Epidermal melanocyte (primary cell): ENCODE measurements at regions not wholly inside any gene's neighbourhood (a gene's known extent, or its start where the extent isn't known, plus 50 kb on each side); places are given as distances from the start of the nearest gene placed in this dataset.
"Not testable (repeated sequence)": the region's sequence is repeated elsewhere in the genome, so short reads cannot be mapped to it uniquely, and the experiment has no call there.

Experiments used
- DNase-seq: peaks from one replicate; pipeline ENCODE4 v3.0.0; 2011; ENCODE audit warnings: low spot score; ENCODE audit not compliant: insufficient read length

DNA sequence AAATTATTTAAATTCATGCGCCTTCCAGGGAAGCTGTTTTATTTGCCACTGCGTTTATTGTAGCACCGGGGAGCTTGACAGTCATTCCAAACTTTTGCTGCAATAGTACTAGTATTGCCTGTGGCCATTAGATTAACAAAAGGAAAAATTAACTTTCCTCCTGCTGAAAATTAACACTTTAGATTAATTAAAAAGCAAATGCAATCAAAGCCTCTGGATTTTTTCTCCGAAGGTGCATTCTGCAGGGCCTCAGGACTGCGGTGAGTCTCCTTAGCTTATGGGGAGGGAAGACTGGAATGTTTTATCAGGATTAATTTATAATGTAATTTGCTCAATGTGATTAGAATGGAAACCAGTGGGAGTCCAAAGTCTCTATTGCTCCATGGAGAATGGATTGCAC lies 456.4 kb upstream of the CFAP20DC start:
- DNase-seq = no peak

DNA sequence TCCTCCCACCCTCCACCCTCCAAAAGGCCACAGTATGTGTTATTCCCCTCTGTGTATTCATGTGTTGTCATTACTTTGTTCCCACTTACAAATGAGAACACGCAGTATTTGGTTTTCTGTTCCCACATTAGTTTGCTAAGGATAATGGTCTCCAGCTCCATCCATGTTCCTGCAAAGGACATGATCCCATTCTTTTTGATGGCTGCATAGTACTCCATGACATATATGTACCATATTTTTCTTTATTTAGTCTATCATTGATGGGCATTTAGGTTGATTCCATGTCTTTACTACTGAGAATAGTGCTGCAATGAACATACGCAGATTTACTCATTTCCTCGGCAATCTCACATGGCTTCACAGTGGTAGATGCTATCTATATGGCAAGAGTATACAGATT lies 453.6 kb upstream of the CFAP20DC start:
- DNase-seq = no peak

DNA sequence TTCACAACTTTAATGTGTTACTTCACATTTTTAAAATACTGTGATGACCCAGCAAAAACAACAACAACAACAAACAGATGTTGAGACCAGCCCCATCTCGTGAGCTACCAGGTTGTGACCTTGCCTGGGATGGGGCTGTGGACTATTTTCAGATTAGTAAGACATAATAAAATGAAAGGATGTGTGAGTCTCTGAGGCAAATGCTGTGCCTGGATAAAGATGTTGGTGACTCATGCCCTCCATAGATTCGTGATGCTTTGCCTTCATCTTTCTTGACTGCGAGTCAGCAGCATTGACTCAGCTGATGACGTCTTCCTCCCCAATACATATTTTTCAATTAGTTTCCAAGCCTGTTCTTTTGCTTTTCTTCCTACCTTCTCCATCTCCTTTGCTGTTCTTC lies 453.0 kb upstream of the CFAP20DC start:
- DNase-seq = no peak

DNA sequence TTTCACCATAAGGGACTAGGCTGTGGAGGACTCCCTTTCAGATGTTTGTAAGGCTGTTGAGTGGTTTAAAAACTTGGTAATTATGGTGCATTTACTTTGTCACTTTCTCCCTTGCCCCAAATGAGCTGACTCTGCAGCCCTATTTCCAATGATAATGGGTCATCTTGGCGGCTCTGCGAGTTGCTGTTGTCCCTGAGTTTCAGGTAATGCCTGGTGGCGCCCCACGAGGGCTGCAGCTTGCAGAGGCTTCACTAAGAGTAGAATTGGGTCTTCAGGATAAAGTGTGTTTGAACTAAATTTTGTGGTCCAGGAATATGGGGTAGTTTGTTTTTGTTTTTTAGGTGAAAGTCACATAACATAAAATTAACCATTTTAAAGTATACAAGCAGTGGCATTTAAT lies 450.1 kb upstream of the CFAP20DC start:
- no peak for DNase-seq

DNA sequence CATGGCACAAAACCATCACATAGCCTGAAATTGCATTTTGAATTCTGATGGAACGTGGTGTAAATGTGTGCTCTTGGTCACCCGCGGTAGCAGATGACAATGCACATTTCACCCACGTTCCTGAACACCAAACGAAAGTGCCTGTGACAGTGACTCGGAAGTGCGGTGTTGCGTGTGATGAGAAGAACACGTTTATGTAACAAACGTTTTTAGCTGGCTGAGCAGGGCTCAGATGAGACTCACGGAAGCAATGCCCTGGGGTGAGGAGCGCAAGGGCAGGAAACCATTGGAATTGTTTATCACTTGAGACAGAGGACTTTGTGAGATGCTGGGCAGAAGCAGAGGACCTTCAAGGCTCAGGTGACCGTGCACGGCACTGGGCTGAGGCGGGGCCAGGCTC lies 449.2 kb upstream of the CFAP20DC start:
- DNase-seq = no peak

GRCh38 chr3:59496250-59496649 lies 446.4 kb upstream of the CFAP20DC start:
- no peak for DNase-seq

DNA sequence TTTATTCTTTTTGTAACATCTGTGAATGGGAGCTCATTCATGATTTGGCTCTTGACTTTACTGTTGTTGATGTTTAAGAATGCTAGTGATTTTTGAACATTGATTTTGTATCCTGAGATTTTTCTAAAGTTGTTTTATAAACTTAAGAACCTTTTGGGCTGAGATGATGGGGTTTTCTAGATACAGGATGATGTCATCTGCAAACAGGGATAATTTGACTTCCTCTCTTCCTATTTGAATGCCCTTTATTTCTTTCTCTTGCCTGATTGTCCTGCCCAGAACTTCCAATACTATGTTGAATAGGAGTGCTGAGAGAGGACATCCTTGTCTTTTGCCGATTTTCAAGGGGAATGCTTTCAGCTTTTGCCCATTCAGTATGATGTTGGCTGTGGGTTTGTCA lies 445.1 kb upstream of the CFAP20DC start:
- DNase-seq = not testable (repeated sequence)

GRCh38 chr3:59486520-59486919 lies 436.7 kb upstream of the CFAP20DC start:
- DNase-seq = no peak

GRCh38 chr3:59483191-59483590 lies 433.4 kb upstream of the CFAP20DC start:
- no peak for DNase-seq

GRCh38 chr3:59482684-59483083 lies 432.9 kb upstream of the CFAP20DC start:
- no peak for DNase-seq

GRCh38 chr3:59481776-59482400 lies 432.1 kb upstream of the CFAP20DC start:
- no peak for DNase-seq

GRCh38 chr3:59480486-59480995 lies 430.7 kb upstream of the CFAP20DC start:
- peak; percentile 54 for DNase-seq

DNA sequence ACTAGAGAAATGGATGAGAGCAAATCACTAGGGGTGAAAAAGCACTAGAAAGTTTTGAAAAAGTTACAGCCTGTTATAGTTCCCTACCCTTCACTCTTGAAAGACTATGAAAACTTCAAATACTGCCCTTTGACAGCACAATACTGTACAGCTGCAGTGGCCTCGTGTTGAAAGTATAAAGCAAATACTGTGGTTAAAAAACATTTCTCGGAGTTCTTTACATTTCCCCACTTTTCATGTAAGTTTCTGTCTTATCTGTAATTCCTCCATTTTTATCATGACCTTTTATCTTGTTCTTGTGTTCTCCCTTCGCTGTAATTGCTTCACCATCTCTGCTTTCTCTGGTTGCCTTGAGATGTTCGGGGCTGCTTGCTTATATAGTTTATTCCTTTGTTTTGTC lies 423.8 kb upstream of the CFAP20DC start:
- no peak for DNase-seq

GRCh38 chr3:59472541-59472940 lies 422.7 kb upstream of the CFAP20DC start:
- no peak for DNase-seq

DNA sequence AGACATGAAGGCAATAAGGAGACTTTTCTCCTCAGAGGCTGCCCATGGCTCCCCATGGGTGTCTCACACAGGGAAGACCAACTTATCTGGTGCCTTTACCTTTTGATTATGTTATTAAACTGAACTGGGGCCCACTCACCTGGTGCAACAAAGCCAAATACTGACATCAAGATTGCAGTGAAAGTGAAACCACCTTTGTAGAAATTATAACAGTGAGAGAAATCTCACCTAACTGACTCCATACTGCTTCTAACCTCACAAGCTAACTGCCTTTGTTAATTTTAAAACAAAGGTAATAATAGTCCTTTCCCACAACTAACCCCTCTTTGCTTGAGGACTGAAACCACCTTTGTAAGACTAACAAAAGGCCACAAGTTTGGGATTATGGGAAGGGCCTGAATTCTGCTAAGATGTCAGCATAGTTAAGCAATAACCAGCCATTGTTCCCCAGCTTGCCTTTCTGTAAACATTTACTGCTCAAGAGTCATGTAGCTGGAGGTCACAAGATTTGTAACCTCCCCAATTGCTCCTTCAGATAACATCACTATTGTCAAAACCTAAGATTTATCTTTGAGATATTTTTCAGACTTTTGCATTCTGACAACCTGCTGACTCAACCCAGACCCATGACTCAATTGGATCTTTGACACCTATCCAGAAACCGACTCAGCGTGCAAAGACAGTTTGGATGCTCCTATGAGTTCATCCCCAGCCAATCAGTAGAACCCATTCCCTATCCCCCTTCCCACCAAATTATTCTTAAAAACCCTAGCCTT lies 420.3 kb upstream of the CFAP20DC start:
- no peak for DNase-seq

- no peak for DNase-seq
Measured at GRCh38 chr3:59467476-59467875, 417.7 kb upstream of the CFAP20DC start.

- no peak for DNase-seq
Measured at GRCh38 chr3:59464187-59464586, 414.4 kb upstream of the CFAP20DC start.

GRCh38 chr3:59463253-59463652 lies 413.4 kb upstream of the CFAP20DC start:
- DNase-seq = no peak

DNA sequence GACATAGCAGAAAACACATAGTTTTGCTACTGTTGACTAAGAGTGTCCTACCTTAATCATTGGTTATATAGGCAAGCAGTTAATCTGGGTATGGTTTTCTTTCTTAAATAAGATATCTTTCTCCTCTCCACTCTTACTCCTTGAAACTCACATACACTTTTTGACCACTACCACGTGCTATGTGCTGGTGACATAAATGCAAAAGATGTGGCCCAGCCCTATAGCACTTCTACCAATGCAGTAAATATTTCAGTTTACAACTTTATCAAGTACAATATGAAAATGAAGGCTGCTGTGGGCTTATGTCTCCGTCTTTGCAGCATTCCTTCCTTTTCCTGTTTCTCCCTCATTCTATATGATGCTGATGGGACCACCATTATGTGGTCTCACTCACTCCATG lies 410.2 kb upstream of the CFAP20DC start:
- no peak for DNase-seq

GRCh38 chr3:59456852-59457485 lies 407.1 kb upstream of the CFAP20DC start:
- DNase-seq = no peak

GRCh38 chr3:59451800-59452746 lies 402.2 kb upstream of the CFAP20DC start:
- DNase-seq = no peak
